MG63 (cell line): ENCODE measurements at regions not wholly inside any gene's neighbourhood (a gene's known extent, or its start where the extent isn't known, plus 50 kb on each side); places are given as distances from the start of the nearest gene placed in this dataset.

Experiments
- DNase-seq: peaks from one replicate; pipeline ENCODE4 v3.0.0-alpha.2; 2020
- H3K27me3 ChIP-seq: fragments of 250-450 bp; sonication (Bioruptor Pico); 2 replicates; pipeline ENCODE4 v1.5.1; 2020; ENCODE audit warnings: mild to moderate bottlenecking, moderate library complexity
- H3K36me3 ChIP-seq: fragments of 250-450 bp; sonication (Bioruptor Pico); 2 replicates; pipeline ENCODE4 v1.5.1; 2020; ENCODE audit warnings: mild to moderate bottlenecking, moderate library complexity
- H3K4me3 ChIP-seq: fragments of 250-450 bp; sonication (Bioruptor Pico); 2 replicates; pipeline ENCODE4 v1.5.1; 2020; ENCODE audit warnings: mild to moderate bottlenecking, moderate library complexity
- H3K9me3 ChIP-seq: fragments of 250-450 bp; sonication (Bioruptor Pico); 2 replicates; pipeline ENCODE4 v1.5.1; 2020; ENCODE audit warnings: mild to moderate bottlenecking, moderate library complexity

GRCh38 chr3:13717222-13717895, 162.5 kb downstream of the WNT7A start:
- Histone ChIP-seq H3K27me3 (no peaks in the 10 kb centered on the region), H3K36me3 (no peaks in the 10 kb centered on the region), H3K9me3 (peaks cover 5% of the 10 kb centered on the region; the same call in 1 of the 2 replicates), H3K4me3 (no peak overlapping the region)
- no peak for DNase-seq

- no peaks in the 10 kb centered on the region for H3K27me3 ChIP-seq
- no peak for DNase-seq
- H3K9me3 ChIP-seq: no peaks in the 10 kb centered on the region
- H3K4me3 ChIP-seq: no peak overlapping the region
- H3K36me3 ChIP-seq: no peaks in the 10 kb centered on the region
Measured at GRCh38 chr3:13716540-13717221, 163.2 kb downstream of the WNT7A start.

GRCh38 chr3:13715961-13716360, 163.9 kb downstream of the WNT7A start:
- DNase-seq: no peak
- no peaks in the 10 kb centered on the region for H3K36me3 ChIP-seq
- no peaks in the 10 kb centered on the region for H3K9me3 ChIP-seq
- H3K4me3 ChIP-seq: no peak overlapping the region
- no peaks in the 10 kb centered on the region for H3K27me3 ChIP-seq

GRCh38 chr3:13715167-13715954, 164.5 kb downstream of the WNT7A start:
- H3K4me3 ChIP-seq: no peak overlapping the region
- H3K9me3 ChIP-seq: no peaks in the 10 kb centered on the region
- H3K27me3 ChIP-seq: no peaks in the 10 kb centered on the region
- DNase-seq: no peak
- no peaks in the 10 kb centered on the region for H3K36me3 ChIP-seq

- Histone ChIP-seq H3K9me3 (no peaks in the 10 kb centered on the region), H3K4me3 (no peak overlapping the region), H3K27me3 (no peaks in the 10 kb centered on the region), H3K36me3 (no peaks in the 10 kb centered on the region)
- DNase-seq: no peak
Measured at GRCh38 chr3:13714251-13714916, 165.5 kb downstream of the FBLN2 start.

- no peak overlapping the region for H3K4me3 ChIP-seq
- no peaks in the 10 kb centered on the region for H3K36me3 ChIP-seq
- no peaks in the 10 kb centered on the region for H3K9me3 ChIP-seq
- no peak for DNase-seq
- no peaks in the 10 kb centered on the region for H3K27me3 ChIP-seq
Measured at GRCh38 chr3:13713396-13713795, 164.5 kb downstream of the FBLN2 start.

- H3K9me3 ChIP-seq: no peaks in the 10 kb centered on the region
- no peak overlapping the region for H3K4me3 ChIP-seq
- H3K36me3 ChIP-seq: no peaks in the 10 kb centered on the region
- DNase-seq: no peak
- no peaks in the 10 kb centered on the region for H3K27me3 ChIP-seq
Measured at GRCh38 chr3:13712682-13713180, 163.8 kb downstream of the FBLN2 start.

GRCh38 chr3:13711911-13712650, 163.2 kb downstream of the FBLN2 start:
- DNase-seq: no peak
- no peaks in the 10 kb centered on the region for H3K36me3 ChIP-seq
- H3K9me3 ChIP-seq: no peaks in the 10 kb centered on the region
- H3K4me3 ChIP-seq: no peak overlapping the region
- no peaks in the 10 kb centered on the region for H3K27me3 ChIP-seq

- Histone ChIP-seq H3K36me3 (no peaks in the 10 kb centered on the region), H3K27me3 (no peaks in the 10 kb centered on the region), H3K4me3 (no peak overlapping the region), H3K9me3 (no peaks in the 10 kb centered on the region)
- DNase-seq: no peak
Measured at GRCh38 chr3:13710251-13710650, 161.3 kb downstream of the FBLN2 start.

- DNase-seq: no peak
- no peaks in the 10 kb centered on the region for H3K9me3 ChIP-seq
- no peak overlapping the region for H3K4me3 ChIP-seq
- H3K36me3 ChIP-seq: no peaks in the 10 kb centered on the region
- H3K27me3 ChIP-seq: no peaks in the 10 kb centered on the region
Measured at GRCh38 chr3:13709706-13710105, 160.8 kb downstream of the FBLN2 start.

GRCh38 chr3:13708871-13709595, 160.1 kb downstream of the FBLN2 start:
- no peaks in the 10 kb centered on the region for H3K27me3 ChIP-seq
- H3K4me3 ChIP-seq: no peak overlapping the region
- no peak for DNase-seq
- no peaks in the 10 kb centered on the region for H3K9me3 ChIP-seq
- no peaks in the 10 kb centered on the region for H3K36me3 ChIP-seq

- no peak for DNase-seq
- no peaks in the 10 kb centered on the region for H3K27me3 ChIP-seq
- no peaks in the 10 kb centered on the region for H3K9me3 ChIP-seq
- no peak overlapping the region for H3K4me3 ChIP-seq
- no peaks in the 10 kb centered on the region for H3K36me3 ChIP-seq
Measured at GRCh38 chr3:13708301-13708700, 159.4 kb downstream of the FBLN2 start.

- H3K9me3 ChIP-seq: no peaks in the 10 kb centered on the region
- no peak for DNase-seq
- no peaks in the 10 kb centered on the region for H3K36me3 ChIP-seq
- H3K4me3 ChIP-seq: no peak overlapping the region
- H3K27me3 ChIP-seq: no peaks in the 10 kb centered on the region
Measured at GRCh38 chr3:13707456-13707855, 158.5 kb downstream of the FBLN2 start.

GRCh38 chr3:13706886-13707285, 158.0 kb downstream of the FBLN2 start:
- no peaks in the 10 kb centered on the region for H3K27me3 ChIP-seq
- no peak for DNase-seq
- no peak overlapping the region for H3K4me3 ChIP-seq
- no peaks in the 10 kb centered on the region for H3K9me3 ChIP-seq
- no peaks in the 10 kb centered on the region for H3K36me3 ChIP-seq

- Histone ChIP-seq H3K9me3 (no peaks in the 10 kb centered on the region), H3K36me3 (no peaks in the 10 kb centered on the region), H3K4me3 (no peak overlapping the region), H3K27me3 (no peaks in the 10 kb centered on the region)
- DNase-seq: no peak
Measured at GRCh38 chr3:13706451-13706850, 157.5 kb downstream of the FBLN2 start.
